GM12875 (cell line): ENCODE measurements at regions not wholly inside any gene's neighbourhood (a gene's known extent, or its start where the extent isn't known, plus 50 kb on each side); places are given as distances from the start of the nearest gene placed in this dataset.

Source experiments
- H3K4me3 ChIP-seq: one replicate; pipeline ENCODE4 v1.5.1; 2011; ENCODE audit warnings: low read depth, low read length, control low read depth
- CTCF ChIP-seq: IDR thresholded peaks from 2 replicates; pipeline ENCODE4 v1.5.1; 2011; ENCODE audit warnings: low read depth, mild to moderate bottlenecking, control low read depth, inconsistent platforms, low read length, moderate library complexity, borderline replicate concordance; ENCODE audit not compliant: insufficient read depth

GRCh38 chr2:182587831-182588230, 128.2 kb upstream of the DNAJC10 start:
- no peak for TF ChIP-seq CTCF
- H3K4me3 ChIP-seq: no peak overlapping the region

- H3K4me3 ChIP-seq: no peak overlapping the region
- no peak for TF ChIP-seq CTCF
These were observed 126.9 kb upstream of the DNAJC10 start for GRCh38 chr2:182589121-182589520.

GRCh38 chr2:182591774-182592173, 124.3 kb upstream of the DNAJC10 start:
- no peak overlapping the region for H3K4me3 ChIP-seq
- no peak for TF ChIP-seq CTCF

- TF ChIP-seq CTCF: no peak
- no peak overlapping the region for H3K4me3 ChIP-seq
These were observed 123.2 kb upstream of the DNAJC10 start for GRCh38 chr2:182592691-182593393.

- no peak overlapping the region for H3K4me3 ChIP-seq
- no peak for TF ChIP-seq CTCF
These were observed 122.6 kb upstream of the DNAJC10 start for GRCh38 chr2:182593394-182593975.

GRCh38 chr2:182594286-182594685, 121.8 kb upstream of the DNAJC10 start:
- no peak for TF ChIP-seq CTCF
- no peak overlapping the region for H3K4me3 ChIP-seq

GRCh38 chr2:182595650-182596049, 120.4 kb upstream of the DNAJC10 start:
- TF ChIP-seq CTCF: no peak
- no peak overlapping the region for H3K4me3 ChIP-seq
